ENCODE measurements at regions not wholly inside any gene's neighbourhood (a gene's known extent, or its start where the extent isn't known, plus 50 kb on each side); places are given as distances from the start of the nearest gene placed in this dataset.

DNA sequence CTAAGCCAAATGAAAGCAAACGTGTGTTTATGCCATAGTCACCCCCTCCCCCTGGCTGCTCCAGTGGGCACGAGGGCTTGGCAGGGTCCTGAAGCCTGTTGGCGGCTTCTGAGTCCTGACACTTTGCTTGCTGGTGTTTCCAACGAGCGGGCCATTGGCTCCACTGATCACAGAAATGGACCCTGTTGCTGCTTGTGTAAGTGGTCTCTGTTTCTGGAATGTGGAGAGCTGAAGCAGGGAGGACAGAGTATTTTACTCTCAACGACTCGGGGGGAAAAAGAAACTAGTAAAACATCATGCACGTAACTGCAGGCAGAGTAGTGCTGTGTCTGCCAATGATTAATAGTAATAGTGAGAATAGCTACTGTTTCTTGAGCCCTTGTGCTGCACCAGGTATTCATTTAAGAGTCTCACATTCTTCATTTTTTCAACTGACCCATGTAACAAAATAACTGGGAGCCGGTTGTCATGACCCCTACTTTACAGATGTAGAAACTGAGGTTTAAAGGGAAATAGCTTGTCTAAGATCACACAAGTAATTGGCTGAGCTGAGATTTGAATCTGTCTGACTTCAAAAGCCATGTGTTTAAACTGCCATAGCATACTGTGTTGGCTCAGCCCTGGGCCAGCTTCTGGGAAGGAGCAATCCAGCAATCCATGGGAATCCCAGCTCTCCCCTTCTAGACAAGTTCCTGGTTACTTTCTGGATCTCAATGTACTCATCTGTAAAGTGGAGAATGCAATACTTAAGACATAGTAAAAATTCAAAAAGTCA is 526.7 kb downstream of the INSC start:
- TF ChIP-seq POLR2A (IDR thresholded peaks at IDR 0.05): no peak
- TF ChIP-seq, protein P1, sequence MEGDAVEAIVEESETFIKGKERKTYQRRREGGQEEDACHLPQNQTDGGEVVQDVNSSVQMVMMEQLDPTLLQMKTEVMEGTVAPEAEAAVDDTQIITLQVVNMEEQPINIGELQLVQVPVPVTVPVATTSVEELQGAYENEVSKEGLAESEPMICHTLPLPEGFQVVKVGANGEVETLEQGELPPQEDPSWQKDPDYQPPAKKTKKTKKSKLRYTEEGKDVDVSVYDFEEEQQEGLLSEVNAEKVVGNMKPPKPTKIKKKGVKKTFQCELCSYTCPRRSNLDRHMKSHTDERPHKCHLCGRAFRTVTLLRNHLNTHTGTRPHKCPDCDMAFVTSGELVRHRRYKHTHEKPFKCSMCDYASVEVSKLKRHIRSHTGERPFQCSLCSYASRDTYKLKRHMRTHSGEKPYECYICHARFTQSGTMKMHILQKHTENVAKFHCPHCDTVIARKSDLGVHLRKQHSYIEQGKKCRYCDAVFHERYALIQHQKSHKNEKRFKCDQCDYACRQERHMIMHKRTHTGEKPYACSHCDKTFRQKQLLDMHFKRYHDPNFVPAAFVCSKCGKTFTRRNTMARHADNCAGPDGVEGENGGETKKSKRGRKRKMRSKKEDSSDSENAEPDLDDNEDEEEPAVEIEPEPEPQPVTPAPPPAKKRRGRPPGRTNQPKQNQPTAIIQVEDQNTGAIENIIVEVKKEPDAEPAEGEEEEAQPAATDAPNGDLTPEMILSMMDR (IDR thresholded peaks at IDR 0.05): no peak
- TF ChIP-seq POLR2AphosphoS5 (IDR thresholded peaks at IDR 0.05): no peak
